GM06990 (cell line): ENCODE measurements at regions not wholly inside any gene's neighbourhood (a gene's known extent, or its start where the extent isn't known, plus 50 kb on each side); places are given as distances from the start of the nearest gene placed in this dataset.

Source experiments
- DNase-seq: peaks from one replicate; pipeline ENCODE4 v3.0.0-alpha.2; 2011; ENCODE audit not compliant: insufficient read length; ENCODE audit errors: extremely low read depth
- H3K27me3 ChIP-seq: replicated peaks from 2 replicates; pipeline ENCODE4 v1.6.0; 2011; ENCODE audit warnings: low read length; ENCODE audit not compliant: control insufficient read depth, insufficient read depth
- H3K36me3 ChIP-seq: 2 replicates; pipeline ENCODE4 v1.5.1; 2011; ENCODE audit warnings: low read length; ENCODE audit not compliant: control insufficient read depth, insufficient read depth
- H3K4me3 ChIP-seq: replicated peaks from 2 replicates; pipeline ENCODE4 v1.5.1; 2011; ENCODE audit warnings: low read depth, mild to moderate bottlenecking, control low read depth, low read length
- CTCF ChIP-seq: IDR thresholded peaks from 2 replicates; pipeline ENCODE4 v1.5.1; 2011; ENCODE audit warnings: low read length, control low read depth, mild to moderate bottlenecking, inconsistent platforms; ENCODE audit not compliant: insufficient read depth, poor library complexity, severe bottlenecking

- no peaks in the 10 kb centered on the region for H3K36me3 ChIP-seq
- H3K4me3 ChIP-seq: no peak overlapping the region
- no peaks in the 10 kb centered on the region; the same call in none of the 2 replicates for H3K27me3 ChIP-seq
- no peak for DNase-seq
- no peak for TF ChIP-seq CTCF
Observed at GRCh38 chr20:57828696-57829095, 118.9 kb upstream of the PMEPA1 start.

DNA sequence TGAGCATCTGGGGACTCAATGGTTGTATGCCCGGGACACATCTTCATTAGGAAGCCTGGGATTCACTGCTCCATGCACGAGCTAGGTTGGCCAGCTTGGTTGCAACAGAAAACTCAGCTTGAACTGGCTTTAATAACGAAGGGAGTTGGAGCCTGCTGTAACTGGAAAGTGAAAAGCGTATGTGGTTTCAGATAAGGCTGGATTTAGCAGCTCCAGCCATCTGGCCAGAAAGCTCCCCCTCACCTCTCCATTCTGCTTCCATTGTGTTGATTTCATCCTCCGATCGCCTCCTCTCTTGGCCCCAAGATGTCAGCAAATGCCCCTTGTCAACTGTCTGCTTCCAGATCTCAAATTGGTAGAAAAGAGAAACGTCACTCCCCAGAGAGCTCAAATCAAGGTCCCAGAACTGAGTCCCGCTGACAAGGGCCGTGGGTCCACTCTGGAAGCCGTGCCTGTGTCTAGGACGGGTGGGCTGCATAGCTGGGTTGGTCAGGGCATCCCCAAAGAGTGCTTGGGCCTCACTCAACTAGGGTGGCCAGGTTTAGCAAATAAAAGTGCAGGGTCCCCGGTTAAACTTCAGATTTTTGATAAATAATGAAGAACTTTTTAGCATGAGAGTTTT is 117.0 kb upstream of the PMEPA1 start:
- H3K27me3 ChIP-seq: no peaks in the 10 kb centered on the region; the same call in none of the 2 replicates
- DNase-seq: no peak

DNA sequence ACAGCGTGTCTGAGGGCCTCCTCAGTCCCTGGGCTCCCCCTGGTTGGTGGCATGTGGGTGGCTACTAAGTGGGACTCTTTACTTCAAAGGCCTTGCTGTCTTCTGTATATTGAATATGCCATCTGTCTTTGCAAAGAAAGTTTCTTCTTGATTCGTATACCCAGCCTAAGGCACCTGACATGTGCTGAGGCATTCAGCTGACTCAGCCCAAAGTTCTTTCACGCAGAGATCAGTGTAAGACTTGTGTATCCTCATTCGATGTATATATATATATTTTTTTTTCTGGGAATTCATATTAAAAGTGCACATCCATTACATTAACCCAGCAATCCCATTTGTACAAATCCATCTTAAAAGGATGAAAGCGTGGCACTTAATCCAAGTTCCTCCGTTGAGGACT is 115.1 kb upstream of the PMEPA1 start:
- no peak overlapping the region for H3K4me3 ChIP-seq
- TF ChIP-seq CTCF: no peak
- no peak for DNase-seq
- no peaks in the 10 kb centered on the region for H3K36me3 ChIP-seq
- peaks cover 2% of the 10 kb centered on the region; the same call in 1 of the 2 replicates for H3K27me3 ChIP-seq

More for the DNA sequence above, 117.0 kb upstream of the PMEPA1 start:
- no peak overlapping the region for H3K4me3 ChIP-seq
- H3K36me3 ChIP-seq: no peaks in the 10 kb centered on the region
- no peak for TF ChIP-seq CTCF

GRCh38 chr20:57821935-57822334 is 112.1 kb upstream of the PMEPA1 start:
- Histone ChIP-seq H3K27me3 (peaks cover 3% of the 10 kb centered on the region), H3K4me3 (no peak overlapping the region), H3K36me3 (no peaks in the 10 kb centered on the region)
- TF ChIP-seq CTCF: no peak
- DNase-seq: no peak

DNA sequence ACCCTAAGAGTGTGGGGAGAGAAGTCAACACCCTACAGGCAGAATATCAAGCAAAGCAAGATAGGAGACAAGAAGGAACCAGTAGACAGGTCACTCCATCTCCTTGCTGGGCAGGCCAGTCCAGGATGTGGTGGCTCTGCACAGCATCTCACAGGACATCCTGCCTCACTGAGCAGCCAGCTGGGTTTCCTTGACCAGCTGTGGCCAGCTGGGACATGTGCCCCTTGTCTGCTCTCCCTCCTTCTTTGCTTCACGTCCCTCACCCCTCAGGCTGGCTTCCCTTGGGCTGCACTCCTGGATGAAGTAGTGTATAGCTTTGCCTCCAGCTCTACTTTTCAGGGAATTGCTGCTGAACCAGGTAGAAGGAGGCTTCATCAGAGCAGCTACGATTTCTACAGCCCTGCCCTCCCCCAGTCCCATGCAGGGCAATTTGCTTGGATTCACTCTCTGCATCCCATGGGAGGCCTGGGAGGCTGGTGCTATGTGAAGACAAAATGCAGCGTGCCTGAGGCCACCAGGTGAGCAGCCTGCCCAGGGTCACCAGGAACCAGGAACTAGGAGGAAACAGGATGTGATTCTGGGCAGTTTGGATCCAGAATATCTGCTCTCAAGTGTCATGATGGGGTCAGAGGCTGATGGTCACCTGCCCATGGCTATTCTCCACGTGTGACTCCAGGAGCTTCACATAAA is 110.0 kb upstream of the PMEPA1 start:
- Histone ChIP-seq H3K36me3 (no peaks in the 10 kb centered on the region), H3K27me3 (peaks cover 3% of the 10 kb centered on the region), H3K4me3 (no peak overlapping the region)
- no peak for TF ChIP-seq CTCF
- no peak for DNase-seq
